ENCODE measurements at regions not wholly inside any gene's neighbourhood (a gene's known extent, or its start where the extent isn't known, plus 50 kb on each side); places are given as distances from the start of the nearest gene placed in this dataset.

DNA sequence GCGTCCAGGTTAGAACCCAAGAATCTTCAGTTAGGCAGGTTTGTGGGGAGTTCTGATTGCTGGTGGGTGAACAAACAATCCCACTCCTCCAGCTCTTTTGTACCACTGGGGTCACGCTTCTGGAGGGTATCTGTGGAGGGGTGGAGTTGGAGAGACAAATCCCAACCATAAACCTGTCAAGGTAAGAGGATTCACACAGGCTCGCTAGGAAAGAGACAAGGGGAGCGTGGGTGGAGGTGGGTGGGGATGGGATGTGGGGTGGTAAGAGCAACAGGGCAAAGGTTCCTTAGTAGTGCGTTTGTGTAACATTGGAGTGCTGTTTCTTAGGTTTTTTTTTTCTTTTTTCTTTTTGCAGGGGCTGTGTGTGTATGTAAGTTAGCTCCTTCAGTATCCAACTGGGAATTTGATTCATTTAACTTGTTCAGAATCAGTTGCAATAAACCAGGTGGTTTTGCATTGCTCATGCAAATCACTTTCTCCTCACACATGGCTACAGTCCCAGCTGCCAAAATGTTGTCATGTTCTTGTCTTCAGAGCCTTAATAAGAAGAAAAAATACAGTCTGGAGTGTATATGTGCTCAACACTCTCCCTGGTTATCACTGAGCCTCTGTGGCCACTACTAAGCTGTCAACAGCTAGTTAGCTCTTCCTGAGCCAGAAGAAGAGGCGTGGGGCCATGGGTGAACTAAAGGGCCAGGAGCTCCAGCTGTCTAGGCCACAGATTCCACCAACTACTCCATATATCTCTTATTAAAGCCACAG, 164.0 kb upstream of the RAD23B start:
- DNase-seq (ENCODE audit: low read depth in 2 of 2): no peak

GRCh38 chr9:107119735-107120134, 163.3 kb upstream of the RAD23B start:
- DNase-seq (ENCODE audit: low read depth in 2 of 2): no peak

- no peak for DNase-seq (ENCODE audit: low read depth in 2 of 2)
These were observed 159.7 kb upstream of the RAD23B start for GRCh38 chr9:107123389-107123788.

- DNase-seq (ENCODE audit: low read depth in 2 of 2): no peak
These were observed 155.5 kb upstream of the RAD23B start for GRCh38 chr9:107127608-107128007.

GRCh38 chr9:107131108-107131799, 151.8 kb upstream of the RAD23B start:
- no peak for DNase-seq (ENCODE audit: low read depth in 2 of 2)

GRCh38 chr9:107136296-107136695, 146.8 kb upstream of the RAD23B start:
- no peak for DNase-seq (ENCODE audit: low read depth in 2 of 2)

- no peak for DNase-seq (ENCODE audit: low read depth in 2 of 2)
These were observed 145.4 kb upstream of the RAD23B start for GRCh38 chr9:107137495-107138202.

- DNase-seq (ENCODE audit: low read depth in 2 of 2): no peak
These were observed 144.7 kb upstream of the RAD23B start for GRCh38 chr9:107138261-107138992.

- DNase-seq (ENCODE audit: low read depth in 2 of 2): no peak
These were observed 141.1 kb upstream of the RAD23B start for GRCh38 chr9:107141967-107142366.

DNA sequence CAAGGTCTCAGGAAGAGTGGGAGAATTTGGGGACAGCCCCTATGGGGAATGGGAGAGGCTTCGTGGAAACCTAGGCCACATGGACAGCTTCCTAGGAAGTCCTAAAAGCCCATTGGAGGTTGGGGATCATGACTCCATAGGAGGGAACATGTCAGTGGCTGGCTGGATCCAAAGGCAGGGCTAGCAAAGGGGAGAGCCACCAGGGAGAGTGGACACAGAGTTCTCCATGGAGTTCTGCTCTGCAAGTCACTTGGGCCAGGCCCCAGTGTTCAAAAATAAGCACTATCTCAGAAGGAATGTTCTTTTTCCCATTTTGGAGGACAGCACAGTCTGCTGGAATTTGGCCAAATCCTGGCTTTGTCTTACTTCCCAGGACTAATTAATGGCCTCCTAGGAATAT, 140.6 kb upstream of the RAD23B start:
- no peak for DNase-seq (ENCODE audit: low read depth in 2 of 2)

DNA sequence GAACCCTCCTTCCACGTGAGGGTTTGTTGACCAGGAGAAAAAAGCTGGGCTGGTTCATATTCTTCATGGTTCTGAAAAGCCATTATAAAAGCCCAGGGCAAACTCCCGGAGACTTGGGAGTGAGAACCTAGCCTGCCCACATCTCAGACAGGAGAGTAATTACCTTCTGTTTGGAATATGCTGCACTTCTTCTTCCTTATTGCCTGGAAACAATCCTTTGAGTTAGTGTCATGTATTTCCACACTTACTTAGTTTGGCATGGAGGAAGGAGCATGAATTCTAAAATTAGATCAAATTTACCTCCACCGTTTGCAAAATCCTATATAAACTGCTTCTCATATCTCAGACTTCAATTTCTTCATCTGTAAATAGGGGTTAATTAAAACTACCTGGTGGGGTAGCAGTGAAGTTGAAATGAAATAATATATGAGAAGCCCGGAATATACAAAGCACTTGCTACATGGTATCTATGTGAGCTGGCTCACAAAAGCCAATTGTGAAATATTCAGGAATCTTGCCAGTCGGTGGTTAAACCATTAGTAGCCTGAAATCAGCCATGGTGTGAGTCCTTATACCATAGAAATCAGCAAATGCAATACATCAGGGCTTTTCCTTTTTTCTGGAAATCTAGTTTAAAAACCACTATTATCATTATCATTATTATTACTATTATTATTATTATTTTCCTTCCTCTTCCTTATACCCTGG, 140.0 kb upstream of the RAD23B start:
- no peak for DNase-seq (ENCODE audit: low read depth in 2 of 2)

- no peak for DNase-seq (ENCODE audit: low read depth in 2 of 2)
These were observed 138.6 kb upstream of the RAD23B start for GRCh38 chr9:107144475-107144874.

DNA sequence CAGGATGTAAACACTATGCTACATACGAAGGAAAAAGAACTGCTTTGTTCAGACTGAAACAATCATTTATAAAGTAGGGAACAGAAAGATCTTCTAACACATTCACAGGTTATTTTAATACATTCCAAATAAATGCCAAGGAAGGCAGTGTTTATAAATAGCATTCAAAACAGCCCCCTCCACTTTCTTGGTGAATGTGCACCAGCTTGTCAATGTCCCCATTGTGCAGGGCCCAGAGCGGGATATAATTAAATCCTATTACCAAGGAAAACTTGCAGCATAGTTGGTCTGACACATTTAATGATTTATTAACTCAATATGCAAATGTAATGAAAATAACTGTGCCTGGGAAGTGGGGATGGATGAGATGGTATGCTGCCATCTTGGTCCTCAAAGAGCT, 135.9 kb upstream of the RAD23B start:
- no peak for DNase-seq (ENCODE audit: low read depth in 2 of 2)

GRCh38 chr9:107148216-107148615, 134.9 kb upstream of the RAD23B start:
- DNase-seq (ENCODE audit: low read depth in 2 of 2): no peak

GRCh38 chr9:107149756-107150155, 133.3 kb upstream of the RAD23B start:
- DNase-seq (ENCODE audit: low read depth in 2 of 2): no peak

DNA sequence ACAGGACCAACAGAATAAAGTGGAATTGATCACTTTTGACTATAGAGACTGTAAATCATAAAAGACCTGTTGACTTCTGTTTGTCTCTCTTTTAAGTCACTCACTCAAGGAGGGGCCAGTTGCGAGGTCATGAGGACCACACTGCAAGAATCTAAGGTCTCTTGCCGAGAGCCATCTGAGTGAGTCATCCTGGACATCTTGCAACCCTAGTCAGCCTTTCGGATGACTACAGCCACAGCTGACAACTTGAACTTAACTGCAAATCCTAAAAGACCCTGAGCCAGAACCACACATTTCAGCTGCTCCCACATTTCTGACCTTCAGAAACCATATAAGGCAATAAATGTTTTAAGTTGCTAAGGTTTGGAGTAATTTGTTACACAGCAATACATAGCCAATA, 129.7 kb upstream of the RAD23B start:
- no peak for DNase-seq (ENCODE audit: low read depth in 2 of 2)

GRCh38 chr9:107154291-107154690, 128.8 kb upstream of the RAD23B start:
- no peak for DNase-seq (ENCODE audit: low read depth in 2 of 2)

GRCh38 chr9:107154766-107155165, 128.3 kb upstream of the RAD23B start:
- no peak for DNase-seq (ENCODE audit: low read depth in 2 of 2)

DNA sequence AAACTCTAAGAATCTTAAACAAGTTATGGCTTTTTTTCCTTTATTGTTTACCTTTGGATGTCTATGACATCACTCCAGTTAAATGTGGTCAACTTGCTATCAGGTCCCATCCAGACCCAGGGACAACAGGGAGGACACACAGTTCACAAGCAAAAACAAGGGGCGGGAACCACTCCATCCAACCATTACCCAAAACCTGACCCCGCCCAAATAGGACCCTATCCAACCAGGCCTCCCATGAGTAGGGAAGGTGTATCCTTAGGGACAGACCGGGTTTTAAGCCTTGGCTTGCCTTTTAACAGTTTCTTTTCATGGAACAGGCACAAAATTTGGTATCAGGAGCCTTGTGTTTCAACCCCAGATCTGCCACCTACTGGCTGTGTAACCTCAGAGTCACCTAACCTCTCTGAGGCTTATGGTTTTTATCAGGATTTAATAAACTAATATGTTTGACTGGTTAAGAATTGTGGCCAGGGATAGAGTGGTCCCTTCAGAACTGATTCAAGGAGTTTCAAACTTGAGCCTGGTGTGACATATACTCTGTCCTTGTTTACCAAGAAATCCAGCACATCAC, 127.7 kb upstream of the RAD23B start:
- DNase-seq (ENCODE audit: low read depth in 2 of 2): no peak

GRCh38 chr9:107158321-107158720, 124.8 kb upstream of the RAD23B start:
- DNase-seq (ENCODE audit: low read depth in 2 of 2): no peak

- no peak for DNase-seq (ENCODE audit: low read depth in 2 of 2)
These were observed 121.7 kb upstream of the RAD23B start for GRCh38 chr9:107161338-107161737.
